Suprapubic skin (tissue), 3 donors: ENCODE measurements at regions not wholly inside any gene's neighbourhood (a gene's known extent, or its start where the extent isn't known, plus 50 kb on each side); places are given as distances from the start of the nearest gene placed in this dataset.

Experiments used
- CTCF ChIP-seq, 2 donors: fragments of 200-600 bp in 1 of 2; fragments of 450-650 bp in 1 of 2; sonication (generic) in 1 of 2; IDR thresholded peaks; one replicate each; pipeline ENCODE4 v1.5.1; 2016 to 2019; ENCODE audit warnings: antibody characterized with exemption in 2 of 2, mild to moderate bottlenecking in 1 of 2, moderate library complexity in 1 of 2
- EP300 ChIP-seq: sonication (generic); formaldehyde crosslinking; IDR thresholded peaks from one replicate; pipeline ENCODE4 v1.6.1; 2017; ENCODE audit warnings: antibody characterized with exemption
- POLR2A ChIP-seq, 2 donors: fragments of 450-650 bp; IDR thresholded peaks; one replicate each; pipeline ENCODE4 v1.6.1; 2017; ENCODE audit warnings: antibody characterized with exemption in 2 of 2, mild to moderate bottlenecking in 2 of 2, moderate library complexity in 2 of 2

- no peak for TF ChIP-seq CTCF (IDR thresholded peaks at IDR 0.05)
- no peak for TF ChIP-seq POLR2A (IDR thresholded peaks at IDR 0.05)
- TF ChIP-seq EP300: no peak
These were observed 208.4 kb upstream of the COL3A1 start for GRCh38 chr2:188765522-188766470.
